HG03095 (cell line): ENCODE measurements at regions not wholly inside any gene's neighbourhood (a gene's known extent, or its start where the extent isn't known, plus 50 kb on each side); places are given as distances from the start of the nearest gene placed in this dataset.
"Not testable (repeated sequence)": the region's sequence is repeated elsewhere in the genome, so short reads cannot be mapped to it uniquely, and the experiment has no call there.

Source experiments
- ATAC-seq: cut with Tn5 transposase; IDR thresholded peaks from one replicate; pipeline ENCODE4 v1.9.1; 2021; ENCODE audit warnings: moderate library complexity; ENCODE audit not compliant: unreplicated experiment

DNA sequence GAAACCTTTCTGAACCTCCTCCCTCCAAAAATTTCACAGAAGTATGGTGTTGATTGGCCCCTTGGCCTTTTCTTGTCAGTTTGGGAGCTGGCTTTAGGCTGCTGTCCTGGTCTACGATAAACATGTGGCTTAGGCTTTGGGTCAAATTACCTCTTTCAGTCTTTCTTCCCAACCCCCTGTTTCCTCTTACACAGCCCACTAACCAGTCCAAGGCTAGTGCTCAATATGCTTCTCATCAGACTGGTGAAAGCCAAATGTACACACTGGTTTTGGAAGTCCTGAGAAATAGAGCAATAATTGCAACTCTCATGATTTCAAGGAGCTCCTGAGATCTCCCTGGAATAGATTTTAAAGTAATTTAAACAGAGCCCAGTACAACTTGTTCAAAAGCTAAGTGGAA is 933.7 kb upstream of the GJE1 start:
- ATAC-seq, result no peak

DNA sequence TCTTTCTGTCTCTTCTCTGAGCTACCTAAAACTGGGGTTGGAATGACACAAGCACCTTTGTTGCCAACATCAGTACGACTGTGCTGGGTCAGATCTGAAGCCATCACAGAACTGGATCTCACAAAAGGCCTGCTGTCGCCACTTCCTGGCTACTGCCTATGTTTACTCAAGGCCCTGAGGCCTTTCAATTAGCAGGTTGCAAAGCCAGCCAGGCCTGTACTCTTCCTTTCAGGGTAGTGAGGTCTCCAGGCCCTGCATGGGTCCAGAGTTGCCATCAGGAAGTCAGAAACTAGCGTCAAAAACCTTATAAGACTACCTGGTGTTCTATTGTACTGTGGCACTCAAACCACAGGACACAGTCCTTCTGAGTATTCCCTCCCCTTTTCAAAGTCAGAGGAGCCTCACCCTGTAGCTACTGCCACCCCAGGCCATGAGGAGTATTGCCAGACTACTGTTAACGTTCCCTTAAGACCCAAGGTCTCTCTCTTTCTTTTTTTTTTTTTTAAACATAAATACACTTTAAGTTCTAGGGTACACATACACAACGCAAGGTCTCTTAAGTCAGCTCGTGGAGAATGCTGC is 937.4 kb upstream of the GJE1 start:
- ATAC-seq, result no peak

DNA sequence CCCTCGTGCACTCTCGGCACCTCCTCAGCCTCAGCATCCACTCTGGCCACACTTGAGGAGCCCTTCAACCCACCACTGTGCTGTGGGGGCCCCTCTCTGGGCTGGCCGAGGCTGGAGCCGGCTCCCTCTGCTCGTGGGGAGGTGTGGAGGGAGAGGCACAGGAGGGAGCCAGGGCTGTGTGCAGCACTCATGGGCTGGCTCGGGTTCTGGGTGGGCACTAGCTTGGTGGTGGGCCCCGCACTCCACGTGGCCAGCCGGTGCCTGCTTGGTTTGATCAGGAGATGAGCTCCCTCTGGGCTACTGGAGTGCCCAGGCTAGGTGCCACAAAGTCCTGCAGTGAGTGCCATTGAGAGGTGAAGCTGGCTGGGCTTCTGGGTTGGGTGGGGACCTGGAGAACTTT is 949.4 kb upstream of the GJE1 start:
- ATAC-seq, result no peak

GRCh38 chr6:141175458-141175857 is 957.3 kb upstream of the GJE1 start:
- not testable (repeated sequence) for ATAC-seq

GRCh38 chr6:141174932-141175331 is 957.8 kb upstream of the GJE1 start:
- no peak for ATAC-seq

GRCh38 chr6:141173529-141173928 is 959.2 kb upstream of the GJE1 start:
- ATAC-seq, result no peak

DNA sequence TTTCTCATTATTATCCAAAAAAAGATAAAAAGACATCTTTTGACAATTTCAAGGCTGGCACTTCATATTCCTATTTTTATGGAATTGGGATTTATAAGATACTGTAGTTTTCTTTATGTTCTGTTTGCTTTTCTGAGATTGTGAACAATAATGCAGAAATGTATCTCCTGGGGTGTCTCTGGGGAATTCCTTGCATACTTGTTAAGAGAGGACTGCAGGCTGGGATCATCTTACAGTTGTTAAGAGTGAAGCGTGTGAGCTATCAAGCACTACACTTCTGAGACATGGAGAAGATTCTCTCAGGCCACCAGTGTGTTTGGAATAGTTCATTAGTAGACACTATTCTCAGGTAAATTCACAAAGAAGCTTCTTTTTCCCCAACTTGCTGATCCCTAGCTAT is 963.3 kb upstream of the GJE1 start:
- no peak for ATAC-seq

GRCh38 chr6:141167945-141168344 is 964.8 kb upstream of the GJE1 start:
- ATAC-seq, result no peak

DNA sequence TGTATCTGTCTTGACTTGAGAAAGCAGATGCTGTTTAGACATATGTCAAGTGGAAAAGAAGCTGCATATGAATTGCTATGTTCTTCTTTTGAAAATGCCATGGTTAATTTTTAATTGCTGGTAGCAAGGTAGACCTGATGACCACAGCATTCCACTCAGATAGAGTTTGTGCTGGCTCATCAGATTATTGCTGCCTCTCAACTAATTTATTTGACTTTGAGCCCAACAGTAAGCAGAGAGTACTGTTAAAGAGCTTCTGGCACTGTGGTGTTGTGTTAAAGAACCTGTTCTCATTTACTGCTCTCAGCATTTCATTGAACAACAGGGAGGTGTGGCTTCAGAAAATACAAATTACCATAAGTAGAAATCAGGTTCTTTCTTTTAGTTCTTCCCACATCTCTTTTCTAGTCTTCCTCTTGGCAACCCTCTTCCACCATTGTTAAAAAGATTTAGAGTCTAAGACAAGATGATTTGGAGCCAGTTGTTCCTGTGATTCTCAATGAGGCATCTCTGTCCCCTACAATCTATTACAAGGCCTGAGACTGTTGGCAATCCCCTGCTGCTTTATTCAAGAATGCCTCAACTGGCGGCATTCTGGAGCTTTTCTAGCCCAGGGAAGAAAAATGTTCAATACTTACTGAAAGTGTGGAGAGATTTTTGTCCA is 967.6 kb upstream of the GJE1 start:
- ATAC-seq, result no peak

- no peak for ATAC-seq
Measured at GRCh38 chr6:141164042-141164743, 968.5 kb upstream of the GJE1 start.

DNA sequence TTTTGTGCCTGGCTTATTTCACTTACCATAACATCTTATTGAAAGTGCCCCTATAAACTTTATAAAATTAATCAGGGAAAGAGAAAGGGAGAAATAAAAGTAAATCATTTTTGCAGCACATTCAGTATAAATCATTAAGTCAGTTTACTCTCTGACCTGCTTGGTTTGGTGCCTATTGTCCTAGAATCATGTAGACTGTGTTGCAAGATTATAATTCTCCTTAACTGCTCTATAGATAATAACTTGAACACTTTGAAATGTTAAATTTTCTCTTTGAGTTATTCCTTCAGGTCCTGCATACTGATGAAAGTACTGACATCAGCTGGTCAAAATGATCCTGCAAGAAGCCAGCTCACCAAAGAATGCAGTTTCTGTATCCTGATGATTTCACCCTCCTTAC is 969.6 kb upstream of the GJE1 start:
- no peak for ATAC-seq

DNA sequence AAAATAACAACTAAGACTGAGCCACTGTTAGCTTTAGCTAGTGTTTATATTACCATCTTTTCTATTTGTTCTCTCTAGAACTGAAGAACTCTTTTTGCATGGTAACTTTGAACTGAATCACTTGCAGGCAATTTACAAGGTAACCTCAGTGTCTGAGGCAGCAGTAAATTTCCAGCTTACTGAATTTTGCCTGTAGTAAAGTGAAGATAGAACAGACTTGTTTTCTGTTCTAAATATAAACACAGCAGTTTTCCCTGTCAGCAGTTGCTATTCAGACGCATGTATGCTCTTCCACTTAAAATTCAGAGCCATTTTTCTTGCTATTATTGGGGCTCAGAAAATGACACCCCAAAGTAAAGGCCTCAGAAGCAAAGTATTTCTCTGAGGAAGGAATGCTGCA is 974.0 kb upstream of the GJE1 start:
- no peak for ATAC-seq

DNA sequence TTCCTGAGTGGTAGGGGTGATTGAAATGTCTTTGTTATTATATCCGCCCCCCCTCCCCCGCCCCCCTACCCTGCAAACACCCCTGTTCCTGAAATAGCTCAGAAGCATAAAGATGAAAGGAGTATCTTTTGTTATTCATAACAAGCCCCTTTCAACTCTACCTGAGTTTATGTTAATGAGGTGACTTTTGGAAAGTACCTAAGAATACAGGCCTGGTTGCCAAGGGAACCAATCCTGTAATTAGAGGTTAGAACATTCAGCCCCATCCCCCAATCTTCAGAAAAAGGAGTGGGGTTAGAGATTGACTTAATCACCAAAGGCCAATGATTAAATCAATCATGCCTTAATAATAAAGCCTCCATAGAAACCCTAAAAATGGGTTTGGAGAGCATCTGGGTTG is 979.2 kb upstream of the GJE1 start:
- ATAC-seq, result no peak

GRCh38 chr6:141152951-141153350 is 979.8 kb upstream of the GJE1 start:
- no peak for ATAC-seq

- ATAC-seq, result no peak
Measured at GRCh38 chr6:141151710-141152417, 980.9 kb upstream of the GJE1 start.

DNA sequence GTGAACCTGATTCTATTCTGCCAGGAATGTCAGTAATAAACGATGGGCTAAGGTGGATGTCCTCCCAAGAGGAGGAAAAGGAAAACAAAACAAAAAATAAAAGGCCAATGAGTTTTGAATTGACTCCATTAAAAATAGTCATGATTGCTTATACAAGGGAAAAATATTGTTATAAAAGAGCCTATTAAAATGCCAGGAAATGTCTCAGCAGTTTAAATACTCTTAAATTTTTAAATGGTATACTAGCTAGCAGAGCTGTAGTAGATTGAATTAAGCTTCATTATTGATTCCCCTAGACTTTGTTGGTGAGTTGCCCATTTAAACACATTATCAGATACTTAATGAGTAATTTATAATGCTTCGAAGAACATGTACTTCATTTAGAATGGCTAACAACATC is 990.9 kb upstream of the GJE1 start:
- no peak for ATAC-seq

GRCh38 chr6:141140905-141141304 is 991.8 kb upstream of the GJE1 start:
- ATAC-seq, result no peak

GRCh38 chr6:141139461-141139860 is 993.3 kb upstream of the GJE1 start:
- no peak for ATAC-seq

DNA sequence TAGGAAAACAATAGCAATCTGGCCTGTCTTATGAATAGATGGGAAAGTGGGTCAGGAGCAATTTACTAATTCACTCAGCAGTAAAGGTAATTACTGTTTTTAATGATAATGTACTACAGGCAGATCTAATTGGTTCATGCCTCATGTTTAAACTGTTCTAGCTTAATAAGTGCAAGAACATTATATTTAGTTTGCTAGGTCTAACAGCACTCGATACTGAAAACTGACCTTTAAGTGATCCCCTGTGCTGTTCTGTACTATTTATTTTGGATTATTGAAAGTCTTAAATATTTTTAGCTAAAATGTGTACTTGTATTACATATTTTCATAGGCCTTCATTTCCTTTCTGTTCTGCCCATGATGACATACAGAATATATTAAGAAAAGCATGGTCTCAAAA is 998.0 kb upstream of the GJE1 start:
- no peak for ATAC-seq

DNA sequence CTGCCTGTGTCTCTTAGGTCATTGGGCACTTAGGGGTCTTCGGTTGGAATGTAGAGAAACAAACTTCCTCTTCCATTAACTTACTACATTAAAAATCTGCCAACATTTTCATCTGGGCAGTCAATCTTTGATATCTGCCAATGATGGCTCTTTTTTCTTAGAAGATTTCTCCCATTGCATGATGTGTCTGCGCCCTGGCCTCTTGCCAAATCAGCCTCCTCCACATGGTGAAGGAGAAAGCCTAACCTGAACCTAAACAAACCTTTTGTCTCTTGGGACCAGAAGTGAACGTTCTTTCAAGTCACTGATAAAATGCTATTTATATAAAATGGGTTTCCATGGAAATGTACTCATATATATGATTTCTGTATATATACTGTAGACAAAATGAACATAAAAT is 998.9 kb upstream of the GJE1 start:
- no peak for ATAC-seq

DNA sequence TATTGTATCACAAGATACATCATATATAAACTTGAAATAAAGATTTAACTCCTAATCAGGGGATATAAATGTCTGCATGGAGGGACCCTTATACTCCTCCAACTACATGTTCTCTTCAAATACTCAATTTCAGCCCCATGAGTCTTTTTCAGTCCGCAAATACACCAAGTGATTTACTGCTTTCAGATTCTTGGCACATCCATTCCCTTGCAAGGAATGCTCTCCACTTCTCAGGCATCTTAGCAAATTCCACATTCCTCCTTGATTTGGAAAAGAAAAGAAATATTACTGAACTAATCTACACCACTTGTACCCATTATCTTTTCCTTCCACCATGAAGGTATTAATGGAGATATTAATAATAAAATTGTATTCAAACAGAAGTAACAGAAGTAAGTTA is 999.4 kb upstream of the GJE1 start:
- ATAC-seq, result no peak

GRCh38 chr6:141131616-141132015 is 1001.1 kb upstream of the GJE1 start:
- no peak for ATAC-seq
